ENCODE measurements at regions not wholly inside any gene's neighbourhood (a gene's known extent, or its start where the extent isn't known, plus 50 kb on each side); places are given as distances from the start of the nearest gene placed in this dataset.

DNA sequence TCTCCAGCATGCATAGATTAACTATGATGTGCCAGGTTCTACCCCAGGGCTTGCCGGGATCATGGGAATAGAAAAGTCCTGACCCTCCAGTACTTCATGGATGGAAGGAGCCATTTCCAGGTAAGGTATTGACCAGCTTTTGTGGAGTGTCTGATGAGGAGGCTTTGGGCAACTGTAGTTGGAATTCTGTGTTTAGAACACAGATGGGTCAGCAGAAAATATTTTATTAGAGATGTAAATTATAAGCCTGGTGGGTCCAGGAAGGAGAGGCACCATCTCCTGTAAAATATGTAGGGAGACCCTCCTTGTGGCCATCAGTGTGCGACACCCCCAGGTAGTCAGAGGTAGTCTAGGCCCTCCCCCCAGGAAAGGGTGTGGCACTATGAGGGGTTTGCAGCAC is 156.2 kb downstream of the IRX1 start:
- in situ Hi-C loops (cut with HindIII; ENCODE audit: low pct_ligation_motif_present, low sequenced_read_pairs): no loop called here
- TF ChIP-seq, protein P1, sequence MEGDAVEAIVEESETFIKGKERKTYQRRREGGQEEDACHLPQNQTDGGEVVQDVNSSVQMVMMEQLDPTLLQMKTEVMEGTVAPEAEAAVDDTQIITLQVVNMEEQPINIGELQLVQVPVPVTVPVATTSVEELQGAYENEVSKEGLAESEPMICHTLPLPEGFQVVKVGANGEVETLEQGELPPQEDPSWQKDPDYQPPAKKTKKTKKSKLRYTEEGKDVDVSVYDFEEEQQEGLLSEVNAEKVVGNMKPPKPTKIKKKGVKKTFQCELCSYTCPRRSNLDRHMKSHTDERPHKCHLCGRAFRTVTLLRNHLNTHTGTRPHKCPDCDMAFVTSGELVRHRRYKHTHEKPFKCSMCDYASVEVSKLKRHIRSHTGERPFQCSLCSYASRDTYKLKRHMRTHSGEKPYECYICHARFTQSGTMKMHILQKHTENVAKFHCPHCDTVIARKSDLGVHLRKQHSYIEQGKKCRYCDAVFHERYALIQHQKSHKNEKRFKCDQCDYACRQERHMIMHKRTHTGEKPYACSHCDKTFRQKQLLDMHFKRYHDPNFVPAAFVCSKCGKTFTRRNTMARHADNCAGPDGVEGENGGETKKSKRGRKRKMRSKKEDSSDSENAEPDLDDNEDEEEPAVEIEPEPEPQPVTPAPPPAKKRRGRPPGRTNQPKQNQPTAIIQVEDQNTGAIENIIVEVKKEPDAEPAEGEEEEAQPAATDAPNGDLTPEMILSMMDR (IDR thresholded peaks at IDR 0.05; ENCODE audit: low read depth, low read length, missing control alignments): no peak
- no peak overlapping the region for H3K27ac ChIP-seq
- no peaks in the 10 kb centered on the region for H3K36me3 ChIP-seq (replicated peaks)
- H3K4me3 ChIP-seq (ENCODE audit: low read depth, low read length): no peak overlapping the region
- DNase-seq: no peak
- H3K27me3 ChIP-seq (replicated peaks): no peaks in the 10 kb centered on the region

DNA sequence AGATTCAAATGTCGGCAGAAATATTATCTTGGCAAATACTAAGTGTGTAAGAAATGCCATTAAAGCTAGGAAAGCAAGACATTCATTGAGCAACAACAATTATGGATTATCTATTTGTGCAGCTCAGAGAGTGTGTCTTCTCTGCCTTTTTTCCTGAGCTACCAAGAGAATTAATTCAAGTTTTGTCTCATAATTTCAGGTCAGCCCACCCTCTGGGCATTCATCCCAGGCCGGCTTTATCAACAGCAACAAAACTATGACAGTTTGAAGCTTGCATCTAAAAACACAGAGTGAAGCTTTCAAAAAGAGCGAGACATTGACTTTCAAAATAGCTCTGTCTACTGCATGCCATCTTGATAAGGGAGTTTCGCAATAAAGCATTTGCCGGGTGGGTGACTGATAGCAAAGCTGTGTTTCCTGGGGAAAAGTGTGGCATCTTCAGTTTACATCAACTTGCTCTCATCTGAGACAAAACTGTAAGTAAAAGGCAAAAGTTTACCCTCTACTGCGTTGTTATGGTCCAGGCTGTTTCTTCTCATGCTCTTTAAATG is 182.4 kb downstream of the IRX1 start:
- TF ChIP-seq, protein P1 (IDR thresholded peaks at IDR 0.05; ENCODE audit: low read depth, low read length, missing control alignments): no peak
- Histone ChIP-seq H3K27ac (no peak overlapping the region), H3K4me3 (ENCODE audit: low read depth, low read length) (no peak overlapping the region), H3K36me3 (replicated peaks) (no peaks in the 10 kb centered on the region), H3K27me3 (replicated peaks) (no peaks in the 10 kb centered on the region)
- DNase-seq: no peak
- in situ Hi-C loops (cut with HindIII; ENCODE audit: low pct_ligation_motif_present, low sequenced_read_pairs): no loop called here

DNA sequence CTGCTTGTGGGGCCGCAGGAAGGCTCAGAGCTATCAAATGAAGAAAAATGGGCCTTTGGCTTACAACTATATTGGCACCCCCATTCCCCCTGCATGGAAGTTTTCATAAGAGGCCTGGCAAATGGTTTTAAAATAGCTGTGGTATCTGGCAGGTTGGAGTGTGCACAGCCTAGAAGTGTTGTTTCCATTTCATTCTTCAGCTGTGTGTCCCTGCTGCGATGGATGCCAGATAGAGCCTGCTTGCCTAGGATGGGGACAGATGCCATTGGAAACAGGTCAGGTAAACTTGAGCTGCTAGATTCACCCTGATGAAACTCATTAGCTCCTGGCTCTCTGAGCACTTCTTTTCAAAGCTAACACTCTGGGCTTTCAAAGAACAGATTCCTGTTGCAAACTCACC is 183.3 kb downstream of the IRX1 start:
- H3K27me3 ChIP-seq (replicated peaks): no peaks in the 10 kb centered on the region
- no peaks in the 10 kb centered on the region for H3K36me3 ChIP-seq (replicated peaks)
- no peak overlapping the region for H3K27ac ChIP-seq
- DNase-seq: no peak
- TF ChIP-seq, protein P1 (IDR thresholded peaks at IDR 0.05; ENCODE audit: low read depth, low read length, missing control alignments): no peak
- in situ Hi-C loops (cut with HindIII; ENCODE audit: low pct_ligation_motif_present, low sequenced_read_pairs): no loop called here
- no peak overlapping the region for H3K4me3 ChIP-seq (ENCODE audit: low read depth, low read length)

DNA sequence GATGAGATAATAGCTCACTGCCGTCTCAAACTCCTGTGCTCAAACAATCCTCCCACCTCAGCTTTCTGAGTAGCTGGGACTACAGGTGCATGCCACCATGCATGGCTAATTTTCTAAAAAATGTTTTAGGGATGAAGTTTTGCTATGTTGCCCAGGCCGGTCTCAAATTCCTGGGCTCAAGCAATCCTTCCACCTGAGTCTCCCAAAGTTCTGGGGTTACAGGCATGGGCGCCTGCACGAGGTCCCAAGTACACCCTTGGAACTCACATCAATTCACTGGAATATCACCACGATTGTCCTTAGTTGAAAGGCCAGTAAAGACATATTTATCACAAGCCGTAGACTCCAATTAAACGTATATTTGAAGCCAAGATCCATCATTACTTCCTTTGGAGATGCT is 184.6 kb downstream of the IRX1 start:
- TF ChIP-seq, protein P1 (IDR thresholded peaks at IDR 0.05; ENCODE audit: low read depth, low read length, missing control alignments): no peak

DNA sequence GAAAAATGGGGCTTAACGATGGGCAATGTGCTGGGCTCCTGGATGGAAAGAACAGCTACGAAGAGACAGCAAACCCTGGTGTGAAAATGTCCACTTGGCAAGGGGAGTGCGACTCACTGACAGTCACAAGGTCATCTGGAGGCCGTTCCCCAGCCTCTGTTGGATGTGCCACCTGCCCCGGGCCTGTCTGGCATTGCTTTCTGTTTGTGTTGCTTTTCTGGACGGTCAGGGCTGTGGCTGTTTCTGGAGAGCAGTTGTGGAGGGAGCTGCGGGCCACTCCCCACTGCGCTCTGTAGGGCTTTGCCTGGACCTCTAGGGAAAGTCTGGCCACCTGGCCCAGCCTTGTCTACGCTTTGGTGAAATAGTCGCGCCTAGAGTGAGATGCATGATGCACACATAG is 185.3 kb downstream of the IRX1 start:
- H3K36me3 ChIP-seq (replicated peaks): no peaks in the 10 kb centered on the region
- TF ChIP-seq, protein P1 (IDR thresholded peaks at IDR 0.05; ENCODE audit: low read depth, low read length, missing control alignments): no peak
- DNase-seq: no peak

More for the DNA sequence above, 184.6 kb downstream of the IRX1 start:
- in situ Hi-C loops (cut with HindIII; ENCODE audit: low pct_ligation_motif_present, low sequenced_read_pairs): no loop called here
- H3K36me3 ChIP-seq (replicated peaks): no peaks in the 10 kb centered on the region
- H3K4me3 ChIP-seq (ENCODE audit: low read depth, low read length): no peak overlapping the region
- H3K27me3 ChIP-seq (replicated peaks): no peaks in the 10 kb centered on the region
- H3K27ac ChIP-seq: no peak overlapping the region
- no peak for DNase-seq

DNA sequence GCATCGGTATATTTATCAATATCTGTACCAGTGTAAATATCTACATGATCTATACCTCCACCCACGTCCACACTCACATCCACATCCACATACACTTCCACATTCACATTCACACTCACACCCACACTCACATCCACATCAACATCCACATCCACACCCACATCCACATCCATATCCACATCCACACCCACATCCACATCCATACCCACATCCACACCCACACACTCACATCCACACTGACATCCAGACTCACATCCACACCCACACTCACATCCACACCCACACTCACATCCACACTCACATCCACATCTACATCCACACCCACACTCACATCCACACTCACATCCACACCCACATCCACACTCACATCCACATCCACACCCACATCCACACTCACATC is 189.2 kb downstream of the IRX1 start:
- in situ Hi-C loops (cut with HindIII; ENCODE audit: low pct_ligation_motif_present, low sequenced_read_pairs): no loop called here

More for the DNA sequence above, 185.3 kb downstream of the IRX1 start:
- H3K4me3 ChIP-seq (ENCODE audit: low read depth, low read length): no peak overlapping the region
- no peak overlapping the region for H3K27ac ChIP-seq
- in situ Hi-C loops (cut with HindIII; ENCODE audit: low pct_ligation_motif_present, low sequenced_read_pairs): no loop called here
- H3K27me3 ChIP-seq (replicated peaks): no peaks in the 10 kb centered on the region

More for the DNA sequence above, 189.2 kb downstream of the IRX1 start:
- H3K27me3 ChIP-seq (replicated peaks): no peaks in the 10 kb centered on the region
- H3K4me3 ChIP-seq (ENCODE audit: low read depth, low read length): no peak overlapping the region
- no peak overlapping the region for H3K27ac ChIP-seq
- H3K36me3 ChIP-seq (replicated peaks): no peaks in the 10 kb centered on the region
- DNase-seq: no peak
- TF ChIP-seq, protein P1 (IDR thresholded peaks at IDR 0.05; ENCODE audit: low read depth, low read length, missing control alignments): no peak
